HG03045 (cell line): ENCODE measurements at regions not wholly inside any gene's neighbourhood (a gene's known extent, or its start where the extent isn't known, plus 50 kb on each side); places are given as distances from the start of the nearest gene placed in this dataset.
"Not testable (repeated sequence)": the region's sequence is repeated elsewhere in the genome, so short reads cannot be mapped to it uniquely, and the experiment has no call there.

Source experiments
- ATAC-seq: cut with Tn5 transposase; IDR thresholded peaks from one replicate; pipeline ENCODE4 v1.9.1; 2021; ENCODE audit warnings: mild to moderate bottlenecking, moderate library complexity; ENCODE audit not compliant: unreplicated experiment

- no peak for ATAC-seq
Measured at GRCh38 chr18:10164271-10165071, 250.7 kb downstream of the VAPA start.

GRCh38 chr18:10166164-10166807, 252.5 kb downstream of the VAPA start:
- no peak for ATAC-seq

- ATAC-seq, result no peak
Measured at GRCh38 chr18:10167759-10168158, 253.9 kb downstream of the VAPA start.

GRCh38 chr18:10168477-10168876, 254.7 kb downstream of the VAPA start:
- ATAC-seq, result no peak

GRCh38 chr18:10169064-10169562, 255.3 kb downstream of the VAPA start:
- ATAC-seq, result no peak

GRCh38 chr18:10169814-10170213, 256.0 kb downstream of the VAPA start:
- ATAC-seq, result no peak

GRCh38 chr18:10170375-10170774, 256.6 kb downstream of the VAPA start:
- ATAC-seq, result no peak

- ATAC-seq, result not testable (repeated sequence)
Measured at GRCh38 chr18:10175333-10175732, 261.5 kb downstream of the VAPA start.

GRCh38 chr18:10179326-10179725, 265.5 kb downstream of the VAPA start:
- ATAC-seq, result not testable (repeated sequence)

GRCh38 chr18:10182009-10182624, 268.3 kb downstream of the VAPA start:
- no peak for ATAC-seq

GRCh38 chr18:10184776-10185175, 269.7 kb upstream of the APCDD1 start:
- ATAC-seq, result no peak

GRCh38 chr18:10188971-10189810, 265.2 kb upstream of the APCDD1 start:
- no peak for ATAC-seq

- ATAC-seq, result no peak
Measured at GRCh38 chr18:10190564-10190963, 263.9 kb upstream of the APCDD1 start.

- no peak for ATAC-seq
Measured at GRCh38 chr18:10193444-10193843, 261.0 kb upstream of the APCDD1 start.

- no peak for ATAC-seq
Measured at GRCh38 chr18:10194592-10194991, 259.8 kb upstream of the APCDD1 start.

GRCh38 chr18:10195529-10195928, 258.9 kb upstream of the APCDD1 start:
- no peak for ATAC-seq

- no peak for ATAC-seq
Measured at GRCh38 chr18:10197097-10197496, 257.3 kb upstream of the APCDD1 start.

GRCh38 chr18:10201226-10201625, 253.2 kb upstream of the APCDD1 start:
- no peak for ATAC-seq

- ATAC-seq, result no peak
Measured at GRCh38 chr18:10201659-10202058, 252.8 kb upstream of the APCDD1 start.

GRCh38 chr18:10202845-10203321, 251.6 kb upstream of the APCDD1 start:
- no peak for ATAC-seq

- ATAC-seq, result no peak
Measured at GRCh38 chr18:10205151-10205550, 249.3 kb upstream of the APCDD1 start.
